Astrocyte (in vitro differentiated cells and primary cell): ENCODE measurements at regions not wholly inside any gene's neighbourhood (a gene's known extent, or its start where the extent isn't known, plus 50 kb on each side); places are given as distances from the start of the nearest gene placed in this dataset.

Source experiments
- CTCF ChIP-seq: IDR thresholded peaks from 2 replicates; pipeline ENCODE4 v1.5.1; 2011; ENCODE audit warnings: low read depth, mild to moderate bottlenecking, inconsistent platforms, low read length, moderate library complexity; ENCODE audit not compliant: insufficient read depth
- EZH2 ChIP-seq: IDR thresholded peaks from 2 replicates; pipeline ENCODE4 v1.6.1; 2012; ENCODE audit warnings: mild to moderate bottlenecking, low read length, inconsistent platforms; ENCODE audit not compliant: insufficient read depth

GRCh38 chr1:186617926-186618325 lies 62.3 kb downstream of the PTGS2 start:
- no peak for TF ChIP-seq CTCF
- TF ChIP-seq EZH2 = no peak
